Endothelial cell of umbilical vein (primary cell): ENCODE measurements at regions not wholly inside any gene's neighbourhood (a gene's known extent, or its start where the extent isn't known, plus 50 kb on each side); places are given as distances from the start of the nearest gene placed in this dataset.

Experiments
- BruUV-seq: library from RNA; stranded (reverse); fragments of 400-500 nt; replicated peaks from 2 replicates; lab custom pipeline; 2021; lab: Mats Ljungman, UMichigan
- CTCF ChIA-PET: fragments of 300-600, 350-600 bp; sonication (Branson Sonifier 250); formaldehyde crosslinking; loops from one replicate; lab custom pipeline; 2021; ENCODE audit warnings: antibody characterized with exemption, inconsistent platforms; lab: Charles Lee
- POLR2A ChIA-PET: fragments of 300-600, 350-600 bp; sonication (Branson Sonifier 250); formaldehyde crosslinking; loops from one replicate; lab custom pipeline; 2021; ENCODE audit warnings: antibody characterized with exemption, inconsistent platforms; lab: Charles Lee
- DNase-seq: peaks from one replicate; pipeline ENCODE4 v3.0.0-alpha.2; 2011; ENCODE audit warnings: low read depth, low spot score
- FAIRE-seq: peaks from 2 replicates; lab custom pipeline; 2011; peaks lifted over from hg19 to GRCh38; lab: Jason Lieb, UNC
- H2AFZ ChIP-seq: 2 replicates; pipeline ENCODE4 v1.6.0; 2012; ENCODE audit warnings: low read depth, low read length, control low read depth, inconsistent platforms
- H3K27ac ChIP-seq: 2 replicates; pipeline ENCODE4 v1.5.1; 2011; ENCODE audit warnings: low read depth, mild to moderate bottlenecking, control low read depth, low read length, moderate library complexity; ENCODE audit not compliant: insufficient read depth
- H3K27me3 ChIP-seq, 2 experiments: 2 replicates each; pipeline versions ENCODE4 v1.6.0 to v1.6.1; 2011; ENCODE audit warnings: low read length in 2 of 2, mixed read lengths in 1 of 2; ENCODE audit not compliant: control insufficient read depth in 2 of 2, insufficient read depth in 2 of 2
- H3K36me3 ChIP-seq, 2 experiments: 2 replicates in 1 of 2; 3 replicates in 1 of 2; pipeline ENCODE4 v1.5.1; 2011; ENCODE audit warnings: low read length in 2 of 2, mild to moderate bottlenecking in 1 of 2, moderate library complexity in 1 of 2; ENCODE audit not compliant: control insufficient read depth in 2 of 2, insufficient read depth in 2 of 2; ENCODE audit errors: extremely low read depth in 1 of 2
- H3K4me1 ChIP-seq: 3 replicates; pipeline ENCODE4 v1.5.1; 2011; ENCODE audit warnings: mild to moderate bottlenecking, low read length; ENCODE audit not compliant: control insufficient read depth, insufficient read depth; ENCODE audit errors: extremely low read depth
- H3K4me2 ChIP-seq: 2 replicates; pipeline ENCODE4 v1.6.1; 2011; ENCODE audit warnings: low read length, control low read depth, mixed read lengths; ENCODE audit not compliant: insufficient read depth
- H3K4me3 ChIP-seq, 3 experiments: fragments of 200-600 bp in 1 of 3; sonication (generic), shearing (Covaris generic) in 1 of 3; replicated peaks in 1 of 3; 2 replicates each; pipeline ENCODE4 v1.5.1; 2011 to 2016; ENCODE audit warnings: control low read depth in 3 of 3, low read length in 3 of 3, mild to moderate bottlenecking in 2 of 3, inconsistent platforms in 1 of 3, low read depth in 1 of 3, moderate library complexity in 1 of 3; ENCODE audit not compliant: insufficient read depth in 1 of 3
- H3K79me2 ChIP-seq: 2 replicates; pipeline ENCODE4 v1.6.0; 2012; ENCODE audit warnings: low read length, inconsistent platforms; ENCODE audit not compliant: control insufficient read depth, insufficient read depth
- H3K9ac ChIP-seq: replicated peaks from 2 replicates; pipeline ENCODE3; 2011; ENCODE audit warnings: low read length, control low read depth; ENCODE audit not compliant: insufficient read depth; ENCODE audit errors: extremely low read depth
- H3K9me1 ChIP-seq: replicated peaks from 3 replicates; pipeline ENCODE4 v1.6.0; 2011; ENCODE audit warnings: mild to moderate bottlenecking, low read length; ENCODE audit not compliant: control insufficient read depth, insufficient read depth; ENCODE audit errors: extremely low read depth
- H3K9me3 ChIP-seq: replicated peaks from 2 replicates; pipeline ENCODE4 v1.5.1; 2012; ENCODE audit warnings: low read length, inconsistent platforms; ENCODE audit not compliant: control insufficient read depth, insufficient read depth
- H4K20me1 ChIP-seq: replicated peaks from 2 replicates; pipeline ENCODE3; 2011; ENCODE audit warnings: mild to moderate bottlenecking, low read length; ENCODE audit not compliant: control insufficient read depth, insufficient read depth; ENCODE audit errors: extremely low read depth
- EZH2 ChIP-seq: IDR thresholded peaks from 2 replicates; pipeline ENCODE4 v1.6.1; 2012; ENCODE audit warnings: borderline replicate concordance, low read depth, mild to moderate bottlenecking, moderate library complexity, low read length, inconsistent platforms; ENCODE audit not compliant: severe bottlenecking
- FOS ChIP-seq: IDR thresholded peaks from 2 replicates; pipeline ENCODE4 v1.6.1; 2011; ENCODE audit warnings: mild to moderate bottlenecking, low read length, moderate library complexity, borderline replicate concordance; ENCODE audit not compliant: insufficient read depth
- GATA2 ChIP-seq: IDR thresholded peaks from 2 replicates; pipeline ENCODE4 v1.7.0; 2011; ENCODE audit warnings: low read depth, mild to moderate bottlenecking, moderate library complexity, mixed read lengths, low read length; ENCODE audit not compliant: insufficient read length, insufficient read depth
- JUN ChIP-seq: IDR thresholded peaks from 2 replicates; pipeline ENCODE4 v1.6.1; 2011; ENCODE audit warnings: borderline replicate concordance, low read depth; ENCODE audit not compliant: insufficient read length, insufficient read depth
- MYC ChIP-seq: IDR thresholded peaks from one replicate; pipeline ENCODE4 v1.6.1; 2011; ENCODE audit warnings: mild to moderate bottlenecking, low read depth, low read length
- POLR2A ChIP-seq: IDR thresholded peaks from 2 replicates; pipeline ENCODE4 v1.6.1; 2012; ENCODE audit warnings: low read depth, mild to moderate bottlenecking, control low read depth, low read length
- POLR2AphosphoS5 ChIP-seq: IDR thresholded peaks from 2 replicates; pipeline ENCODE4 v1.6.1; 2012; ENCODE audit warnings: low read depth, mild to moderate bottlenecking, control low read depth, low read length, moderate library complexity; ENCODE audit not compliant: insufficient read depth
- dilution Hi-C: fragments of 300-500 bp; cut with MboI; formaldehyde crosslinking; loops from one replicate; pipeline ENCODE4 v1.15.0; 2019; ENCODE audit warnings: low sequenced_read_pairs; ENCODE audit not compliant: extremely low pct_ligation_motif_present
- intact Hi-C: fragments of 100-400 bp; cut with micrococcal nuclease; formaldehyde crosslinking; loops from one replicate; pipeline ENCODE4 v1.10.0; 2022
- TF ChIP-seq, protein P1 (sequence below): IDR thresholded peaks from 2 replicates; pipeline ENCODE4 v1.6.1; 2011; ENCODE audit not compliant: insufficient read depth, insufficient read length
- TF ChIP-seq, protein P2 (sequence below), 2 donors: IDR thresholded peaks; 1 replicate in 1 of 2; 2 replicates in 1 of 2; pipeline ENCODE4 v1.5.1; 2011; ENCODE audit warnings: low read length in 2 of 2, mild to moderate bottlenecking in 2 of 2, moderate library complexity in 2 of 2, control low read depth in 1 of 2, inconsistent platforms in 1 of 2, low read depth in 1 of 2; ENCODE audit not compliant: insufficient read depth in 1 of 2; ENCODE audit errors: extremely low read depth in 1 of 2

DNA sequence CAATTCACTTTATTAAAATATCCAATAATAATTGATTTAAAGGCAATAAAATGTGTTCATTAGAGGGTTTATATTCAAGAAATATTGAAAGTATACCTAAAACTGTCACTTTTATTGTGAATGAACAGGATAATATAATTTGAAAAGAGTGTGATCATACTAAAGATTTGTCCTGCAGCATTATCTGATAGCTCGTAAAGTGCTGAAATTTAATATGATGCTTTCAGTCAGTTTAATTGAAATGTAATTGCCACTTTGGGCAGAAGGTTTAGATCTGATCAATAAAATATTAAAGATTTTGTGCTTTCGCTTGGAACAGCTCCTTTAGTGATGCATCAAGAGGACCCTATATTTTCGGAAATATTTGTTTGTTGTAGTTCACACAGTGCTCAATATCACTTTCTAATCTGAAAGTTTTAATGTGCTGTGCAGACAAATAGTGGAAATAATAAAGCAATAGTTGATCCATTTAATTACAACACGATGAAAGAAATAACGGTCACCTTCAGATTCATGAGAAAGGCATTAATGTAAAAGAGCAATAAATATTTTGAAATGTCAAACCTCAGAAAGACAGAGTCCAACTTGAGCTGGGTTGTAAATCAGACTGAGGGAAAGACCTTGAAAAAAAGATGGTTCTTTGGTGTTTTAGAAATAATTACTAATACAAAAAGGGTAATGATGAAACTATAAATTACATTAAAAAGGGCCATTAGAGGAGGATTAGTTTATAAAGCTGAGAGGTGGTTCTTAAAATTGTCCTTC lies 129.7 kb upstream of the MEIS2 start:
- Histone ChIP-seq H4K20me1 (no peaks in the 10 kb centered on the region), H2AFZ (no peak overlapping the region), H3K4me1 (no peaks in the 10 kb centered on the region), H3K9ac (no peak overlapping the region), H3K4me3 (no peak overlapping the region), H3K79me2 (no peaks in the 10 kb centered on the region), H3K4me2 (no peak overlapping the region), H3K27ac (no peak overlapping the region), H3K27me3 (no peaks in the 10 kb centered on the region), H3K9me1 (no peaks in the 10 kb centered on the region), H3K9me3 (no peaks in the 10 kb centered on the region), H3K36me3 (no peaks in the 10 kb centered on the region)
- no peak for FAIRE-seq
- dilution Hi-C loops (no loop called here), intact Hi-C loops (no loop called here)
- no peak for DNase-seq
- CTCF ChIA-PET = no interaction called here
- no peak for TF ChIP-seq POLR2A
- no peak for TF ChIP-seq GATA2
- TF ChIP-seq FOS = no peak
- TF ChIP-seq JUN = no peak
- TF ChIP-seq, protein P1, sequence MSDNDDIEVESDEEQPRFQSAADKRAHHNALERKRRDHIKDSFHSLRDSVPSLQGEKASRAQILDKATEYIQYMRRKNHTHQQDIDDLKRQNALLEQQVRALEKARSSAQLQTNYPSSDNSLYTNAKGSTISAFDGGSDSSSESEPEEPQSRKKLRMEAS = no peak
- TF ChIP-seq, protein P2, sequence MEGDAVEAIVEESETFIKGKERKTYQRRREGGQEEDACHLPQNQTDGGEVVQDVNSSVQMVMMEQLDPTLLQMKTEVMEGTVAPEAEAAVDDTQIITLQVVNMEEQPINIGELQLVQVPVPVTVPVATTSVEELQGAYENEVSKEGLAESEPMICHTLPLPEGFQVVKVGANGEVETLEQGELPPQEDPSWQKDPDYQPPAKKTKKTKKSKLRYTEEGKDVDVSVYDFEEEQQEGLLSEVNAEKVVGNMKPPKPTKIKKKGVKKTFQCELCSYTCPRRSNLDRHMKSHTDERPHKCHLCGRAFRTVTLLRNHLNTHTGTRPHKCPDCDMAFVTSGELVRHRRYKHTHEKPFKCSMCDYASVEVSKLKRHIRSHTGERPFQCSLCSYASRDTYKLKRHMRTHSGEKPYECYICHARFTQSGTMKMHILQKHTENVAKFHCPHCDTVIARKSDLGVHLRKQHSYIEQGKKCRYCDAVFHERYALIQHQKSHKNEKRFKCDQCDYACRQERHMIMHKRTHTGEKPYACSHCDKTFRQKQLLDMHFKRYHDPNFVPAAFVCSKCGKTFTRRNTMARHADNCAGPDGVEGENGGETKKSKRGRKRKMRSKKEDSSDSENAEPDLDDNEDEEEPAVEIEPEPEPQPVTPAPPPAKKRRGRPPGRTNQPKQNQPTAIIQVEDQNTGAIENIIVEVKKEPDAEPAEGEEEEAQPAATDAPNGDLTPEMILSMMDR (IDR thresholded peaks at IDR 0.05; ENCODE audit: extremely low read depth in 1 of 2, insufficient read depth in 1 of 2, low read depth in 1 of 2, low read length in 2 of 2) = no peak
- no peak for TF ChIP-seq POLR2AphosphoS5
- TF ChIP-seq MYC = no peak
- TF ChIP-seq EZH2 = no peak
- POLR2A ChIA-PET = no interaction called here
- BruUV-seq = no TSS peak
